ENCODE measurements at regions not wholly inside any gene's neighbourhood (a gene's known extent, or its start where the extent isn't known, plus 50 kb on each side); places are given as distances from the start of the nearest gene placed in this dataset.

- intact Hi-C loops (cut with micrococcal nuclease) = no loop called here
- H3K9me3 ChIP-seq (replicated peaks) = no peaks in the 10 kb centered on the region
These were observed 282.7 kb upstream of the RORA start for GRCh38 chr15:61511756-61512155.

GRCh38 chr15:61511089-61511488 lies 282.0 kb upstream of the RORA start:
- TF ChIP-seq, protein P1, sequence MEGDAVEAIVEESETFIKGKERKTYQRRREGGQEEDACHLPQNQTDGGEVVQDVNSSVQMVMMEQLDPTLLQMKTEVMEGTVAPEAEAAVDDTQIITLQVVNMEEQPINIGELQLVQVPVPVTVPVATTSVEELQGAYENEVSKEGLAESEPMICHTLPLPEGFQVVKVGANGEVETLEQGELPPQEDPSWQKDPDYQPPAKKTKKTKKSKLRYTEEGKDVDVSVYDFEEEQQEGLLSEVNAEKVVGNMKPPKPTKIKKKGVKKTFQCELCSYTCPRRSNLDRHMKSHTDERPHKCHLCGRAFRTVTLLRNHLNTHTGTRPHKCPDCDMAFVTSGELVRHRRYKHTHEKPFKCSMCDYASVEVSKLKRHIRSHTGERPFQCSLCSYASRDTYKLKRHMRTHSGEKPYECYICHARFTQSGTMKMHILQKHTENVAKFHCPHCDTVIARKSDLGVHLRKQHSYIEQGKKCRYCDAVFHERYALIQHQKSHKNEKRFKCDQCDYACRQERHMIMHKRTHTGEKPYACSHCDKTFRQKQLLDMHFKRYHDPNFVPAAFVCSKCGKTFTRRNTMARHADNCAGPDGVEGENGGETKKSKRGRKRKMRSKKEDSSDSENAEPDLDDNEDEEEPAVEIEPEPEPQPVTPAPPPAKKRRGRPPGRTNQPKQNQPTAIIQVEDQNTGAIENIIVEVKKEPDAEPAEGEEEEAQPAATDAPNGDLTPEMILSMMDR (IDR thresholded peaks at IDR 0.05; ENCODE audit: borderline replicate concordance) = no peak
- intact Hi-C loops (cut with micrococcal nuclease) = no loop called here
- no peaks in the 10 kb centered on the region for H3K36me3 ChIP-seq
- H3K9me3 ChIP-seq (replicated peaks) = no peaks in the 10 kb centered on the region
- H3K4me1 ChIP-seq = no peaks in the 10 kb centered on the region
- no peak for DNase-seq
- peaks cover 42% of the 10 kb centered on the region for H3K27me3 ChIP-seq (ENCODE audit: low read depth)
- no peak overlapping the region for H3K27ac ChIP-seq (replicated peaks)
- no peak overlapping the region for H3K4me3 ChIP-seq

More at GRCh38 chr15:61511756-61512155, 282.7 kb upstream of the RORA start:
- H3K27ac ChIP-seq (replicated peaks) = no peak overlapping the region
- no peaks in the 10 kb centered on the region for H3K4me1 ChIP-seq
- H3K27me3 ChIP-seq (ENCODE audit: low read depth) = peaks cover 46% of the 10 kb centered on the region
- no peak overlapping the region for H3K4me3 ChIP-seq
- TF ChIP-seq, protein P1 (IDR thresholded peaks at IDR 0.05; ENCODE audit: borderline replicate concordance) = no peak
- no peaks in the 10 kb centered on the region for H3K36me3 ChIP-seq
- DNase-seq = no peak

DNA sequence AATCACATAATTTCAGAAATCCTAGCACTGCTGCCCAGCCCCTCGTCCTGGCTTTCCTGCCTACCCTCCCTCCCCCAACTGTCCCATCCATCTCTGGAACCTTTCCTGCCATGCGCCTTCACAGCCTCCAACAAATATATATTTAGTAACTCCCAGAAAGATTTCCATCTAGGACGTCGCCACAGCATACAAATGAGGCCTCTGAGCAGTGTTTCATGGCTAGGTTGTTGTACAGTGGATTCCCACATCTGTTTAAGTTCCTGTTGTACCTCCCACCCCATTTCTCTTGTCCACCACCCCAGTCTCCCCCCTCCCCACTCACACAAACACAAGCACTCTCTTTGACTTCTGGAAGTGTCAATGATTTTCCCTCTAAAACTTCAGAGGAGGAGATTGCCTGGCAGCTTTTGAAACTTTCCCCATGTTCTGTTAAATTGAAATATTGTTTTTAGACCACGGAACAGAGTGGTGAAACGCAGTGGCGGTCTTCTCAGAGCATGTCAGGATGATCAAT lies 280.3 kb upstream of the RORA start:
- Histone ChIP-seq H3K4me1 (no peaks in the 10 kb centered on the region), H3K4me3 (no peak overlapping the region), H3K36me3 (no peaks in the 10 kb centered on the region), H3K9me3 (replicated peaks) (no peaks in the 10 kb centered on the region), H3K27ac (replicated peaks) (no peak overlapping the region), H3K27me3 (ENCODE audit: low read depth) (peaks cover 42% of the 10 kb centered on the region)
- DNase-seq = no peak
- TF ChIP-seq, protein P1 (IDR thresholded peaks at IDR 0.05; ENCODE audit: borderline replicate concordance) = no peak
- intact Hi-C loops (cut with micrococcal nuclease) = no loop called here

- Histone ChIP-seq H3K4me3 (no peak overlapping the region), H3K27me3 (ENCODE audit: low read depth) (peaks cover 38% of the 10 kb centered on the region), H3K36me3 (no peaks in the 10 kb centered on the region), H3K9me3 (replicated peaks) (no peaks in the 10 kb centered on the region), H3K4me1 (no peaks in the 10 kb centered on the region), H3K27ac (replicated peaks) (no peak overlapping the region)
- TF ChIP-seq, protein P1 (IDR thresholded peaks at IDR 0.05; ENCODE audit: borderline replicate concordance) = no peak
- intact Hi-C loops (cut with micrococcal nuclease) = no loop called here
- DNase-seq = no peak
These were observed 274.4 kb upstream of the RORA start for GRCh38 chr15:61503383-61503969.

DNA sequence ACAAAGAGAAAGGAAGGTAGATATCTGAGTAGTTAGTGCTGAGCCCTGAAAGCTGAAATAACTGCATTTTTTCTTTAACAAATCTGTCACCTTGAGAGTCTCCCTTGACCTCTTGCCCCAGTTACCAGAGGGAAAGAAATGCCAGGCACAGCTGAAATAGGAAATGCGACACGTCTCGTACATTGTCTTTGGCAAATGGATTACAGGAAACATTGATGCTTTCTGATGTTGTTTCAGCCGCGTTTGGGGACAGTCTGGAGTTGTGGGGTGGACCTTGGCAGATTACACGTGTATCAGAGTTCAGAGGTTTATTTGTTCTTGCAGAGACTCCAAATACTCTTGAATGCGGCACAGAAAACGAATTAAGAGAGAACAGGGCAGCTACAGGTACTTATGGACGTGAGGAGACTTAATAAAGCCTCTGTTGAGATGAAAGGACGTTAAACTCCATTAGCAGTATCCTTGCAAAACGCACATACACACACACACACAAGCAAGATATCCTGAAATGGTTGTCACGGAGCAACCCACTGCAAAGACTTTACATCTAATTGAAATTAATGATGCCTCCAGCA lies 272.8 kb upstream of the RORA start:
- intact Hi-C loops (cut with micrococcal nuclease) = no loop called here
- DNase-seq = no peak
- Histone ChIP-seq H3K4me1 (no peaks in the 10 kb centered on the region), H3K9me3 (replicated peaks) (no peaks in the 10 kb centered on the region), H3K36me3 (no peaks in the 10 kb centered on the region), H3K27ac (replicated peaks) (no peak overlapping the region), H3K27me3 (ENCODE audit: low read depth) (peaks cover 46% of the 10 kb centered on the region), H3K4me3 (no peak overlapping the region)
- TF ChIP-seq, protein P1 (IDR thresholded peaks at IDR 0.05; ENCODE audit: borderline replicate concordance) = no peak

All from left ventricle myocardium inferior (tissue), 1 donor.